CD14-positive monocyte (primary cell): ENCODE measurements at regions not wholly inside any gene's neighbourhood (a gene's known extent, or its start where the extent isn't known, plus 50 kb on each side); places are given as distances from the start of the nearest gene placed in this dataset.

Experiments
- DNase-seq, 3 donors: peaks; one replicate each; pipeline ENCODE4 v3.0.0-alpha.2; 2011 to 2022
- H2AFZ ChIP-seq: 2 replicates; pipeline ENCODE4 v1.6.0; 2012; ENCODE audit warnings: mild to moderate bottlenecking, low read depth, low read length, inconsistent platforms; ENCODE audit not compliant: insufficient read depth, poor library complexity, severe bottlenecking
- H3K27ac ChIP-seq, 2 donors: 1 replicate in 1 of 2; 2 replicates in 1 of 2; pipeline ENCODE4 v1.5.1; 2012 to 2013; ENCODE audit warnings: low read length in 2 of 2, control low read depth in 1 of 2, inconsistent platforms in 1 of 2, low read depth in 1 of 2, mild to moderate bottlenecking in 1 of 2
- H3K27me3 ChIP-seq, 2 donors: one replicate each; pipeline versions ENCODE4 v1.6.0 to v1.6.1; 2011 to 2013; ENCODE audit warnings: low read length in 2 of 2; ENCODE audit not compliant: control insufficient read depth in 2 of 2, insufficient read depth in 2 of 2
- H3K36me3 ChIP-seq, 2 donors: replicated peaks in 1 of 2; 1 replicate in 1 of 2; 2 replicates in 1 of 2; pipeline versions ENCODE4 v1.5.1 to v1.6.1; 2012 to 2013; ENCODE audit warnings: low read length in 2 of 2, control low read depth in 1 of 2, inconsistent platforms in 1 of 2, mild to moderate bottlenecking in 1 of 2; ENCODE audit not compliant: insufficient read depth in 2 of 2, control insufficient read depth in 1 of 2
- H3K4me1 ChIP-seq, 2 donors: 1 replicate in 1 of 2; 2 replicates in 1 of 2; pipeline versions ENCODE4 v1.5.1 to v1.6.1; 2012 to 2013; ENCODE audit warnings: low read length in 2 of 2, control low read depth in 1 of 2, inconsistent platforms in 1 of 2, mild to moderate bottlenecking in 1 of 2, moderate library complexity in 1 of 2; ENCODE audit not compliant: insufficient read depth in 2 of 2, control insufficient read depth in 1 of 2
- H3K4me2 ChIP-seq: replicated peaks from 2 replicates; pipeline ENCODE3; 2012; ENCODE audit warnings: low read length, moderate library complexity, mild to moderate bottlenecking; ENCODE audit not compliant: poor library complexity, severe bottlenecking; ENCODE audit errors: extremely low read depth
- H3K4me3 ChIP-seq, 3 experiments: fragments of 200-600 bp in 1 of 3; sonication (generic) in 1 of 3; replicated peaks in 1 of 3; 1 replicate in 2 of 3; 2 replicates in 1 of 3; pipeline ENCODE4 v1.5.1; 2011 to 2013; ENCODE audit warnings: low read length in 3 of 3, mild to moderate bottlenecking in 3 of 3, control low read depth in 2 of 3, low read depth in 2 of 3, inconsistent platforms in 1 of 3, moderate library complexity in 1 of 3
- H3K79me2 ChIP-seq: 2 replicates; pipeline ENCODE4 v1.6.0; 2012; ENCODE audit warnings: mild to moderate bottlenecking, control low read depth, inconsistent platforms, low read length, moderate library complexity; ENCODE audit not compliant: insufficient read depth
- H3K9ac ChIP-seq: 2 replicates; pipeline ENCODE4 v1.6.0; 2017; ENCODE audit warnings: low read length, mild to moderate bottlenecking; ENCODE audit not compliant: insufficient read depth, poor library complexity, severe bottlenecking
- H3K9me3 ChIP-seq, 2 donors: replicated peaks in 1 of 2; 1 replicate in 1 of 2; 2 replicates in 1 of 2; pipeline versions ENCODE4 v1.5.1 to v1.6.1; 2012 to 2013; ENCODE audit warnings: low read length in 2 of 2, control low read depth in 1 of 2; ENCODE audit not compliant: control insufficient read depth in 1 of 2, insufficient read depth in 1 of 2
- H4K20me1 ChIP-seq: 2 replicates; pipeline ENCODE4 v1.6.0; 2012; ENCODE audit warnings: mild to moderate bottlenecking, low read length, control low read depth, moderate library complexity; ENCODE audit not compliant: insufficient read depth
- H3K27ac Mint-ChIP-seq, 7 donors: one replicate each; pipeline ENCODE4 v1.8.0; 2020; ENCODE audit warnings: mild to moderate bottlenecking in 7 of 7, mixed read lengths in 7 of 7, moderate library complexity in 6 of 7, inconsistent platforms in 2 of 7
- H3K27me3 Mint-ChIP-seq, 3 donors: one replicate each; pipeline ENCODE4 v1.8.0; 2021 to 2022; ENCODE audit warnings: low read depth in 3 of 3, mild to moderate bottlenecking in 3 of 3, mixed read lengths in 3 of 3, moderate library complexity in 3 of 3, inconsistent platforms in 1 of 3
- H3K36me3 Mint-ChIP-seq, 2 donors: one replicate each; pipeline ENCODE4 v1.8.0; 2020; ENCODE audit warnings: mixed read lengths in 2 of 2, inconsistent platforms in 1 of 2, mild to moderate bottlenecking in 1 of 2
- H3K4me1 Mint-ChIP-seq: one replicate; pipeline ENCODE4 v1.8.0; 2020; ENCODE audit warnings: mild to moderate bottlenecking, mixed read lengths
- H3K4me3 Mint-ChIP-seq, 2 donors: one replicate each; pipeline ENCODE4 v1.8.0; 2020; ENCODE audit warnings: mild to moderate bottlenecking in 2 of 2, mixed read lengths in 2 of 2, moderate library complexity in 1 of 2
- H3K9me3 Mint-ChIP-seq, 7 donors: one replicate each; pipeline ENCODE4 v1.8.0; 2020 to 2022; ENCODE audit warnings: mixed read lengths in 7 of 7, mild to moderate bottlenecking in 6 of 7, moderate library complexity in 6 of 7, inconsistent platforms in 2 of 7
- CTCF ChIP-seq: fragments of 200-600 bp; IDR thresholded peaks from one replicate; pipeline ENCODE4 v1.8.0; 2022; ENCODE audit warnings: antibody characterized with exemption, mild to moderate bottlenecking
- WGBS: methylation state at CpG from one replicate; pipeline ENCODE4 v1.1.5; 2013; ENCODE audit warnings: missing lambda C conversion rate; ENCODE audit not compliant: insufficient coverage; 5-methylcytosine and 5-hydroxymethylcytosine counted together
- intact Hi-C, 2 donors: fragments of 100-400 bp; cut with micrococcal nuclease; formaldehyde crosslinking; loops; one replicate each; pipeline versions ENCODE4 v1.15.0 to v1.15.1; 2023

- Mint-ChIP-seq H3K36me3 (no peaks in the 10 kb centered on the region), H3K27me3 (peaks cover 2 to 6% (median 5%) of the 10 kb centered on the region in 3 donors), H3K4me1 (peaks cover 5% of the 10 kb centered on the region), H3K27ac (no peak overlapping the region), H3K9me3 (peaks cover 0 to 2% (median 0%) of the 10 kb centered on the region in 7 donors), H3K4me3 (no peak overlapping the region)
- no peak for TF ChIP-seq CTCF
- Histone ChIP-seq H2AFZ (no peak overlapping the region), H3K4me2 (no peak overlapping the region), H3K9ac (no peak overlapping the region), H3K9me3 (no peaks in the 10 kb centered on the region), H3K79me2 (no peaks in the 10 kb centered on the region), H3K27ac (no peak overlapping the region), H3K36me3 (no peaks in the 10 kb centered on the region), H3K4me1 (peaks cover 0 to 4% of the 10 kb centered on the region in 2 donors), H4K20me1 (no peaks in the 10 kb centered on the region), H3K27me3 (no peaks in the 10 kb centered on the region), H3K4me3 (no peak overlapping the region)
- intact Hi-C loops = no loop called here
- no peak for DNase-seq
These were observed 54.8 kb upstream of the FUT8 start for GRCh38 chr14:65357689-65358088.

- H3K4me1 Mint-ChIP-seq = peaks cover 5% of the 10 kb centered on the region
- H3K27ac Mint-ChIP-seq = no peak overlapping the region
- H3K9me3 Mint-ChIP-seq = peaks cover 0 to 2% (median 0%) of the 10 kb centered on the region in 7 donors
- Histone ChIP-seq H3K9me3 (no peaks in the 10 kb centered on the region), H3K4me2 (no peak overlapping the region), H3K27ac (no peak overlapping the region), H3K4me3 (no peak overlapping the region), H3K27me3 (no peaks in the 10 kb centered on the region), H3K9ac (no peak overlapping the region), H3K79me2 (no peaks in the 10 kb centered on the region), H3K4me1 (peaks cover 0 to 4% of the 10 kb centered on the region in 2 donors), H3K36me3 (no peaks in the 10 kb centered on the region), H4K20me1 (no peaks in the 10 kb centered on the region), H2AFZ (no peak overlapping the region)
- intact Hi-C loops = no loop called here
- H3K36me3 Mint-ChIP-seq = no peaks in the 10 kb centered on the region
- WGBS = 30% methylated on average over 2 of the region's 3 CpGs
- H3K27me3 Mint-ChIP-seq = peaks cover 3 to 6% (median 5%) of the 10 kb centered on the region in 3 donors
- peak; percentile 16 to 57 (median 22) for DNase-seq
- no peak overlapping the region for H3K4me3 Mint-ChIP-seq
- no peak for TF ChIP-seq CTCF
These were observed 53.0 kb upstream of the FUT8 start for GRCh38 chr14:65359503-65359902.
